Gastroesophageal sphincter (tissue), 3 donors: ENCODE measurements at regions not wholly inside any gene's neighbourhood (a gene's known extent, or its start where the extent isn't known, plus 50 kb on each side); places are given as distances from the start of the nearest gene placed in this dataset.

Experiments used
- CTCF ChIP-seq, 4 experiments: fragments of 200-600 bp in 2 of 4; fragments of 450-650 bp in 2 of 4; sonication (generic) in 1 of 4; IDR thresholded peaks; one replicate each; pipeline ENCODE4 v1.5.1; 2017 to 2019; ENCODE audit warnings: antibody characterized with exemption in 4 of 4, mild to moderate bottlenecking in 2 of 4, moderate library complexity in 2 of 4
- EP300 ChIP-seq: sonication (generic); formaldehyde crosslinking; IDR thresholded peaks from one replicate; pipeline ENCODE4 v1.6.1; 2017; ENCODE audit warnings: antibody characterized with exemption, mild to moderate bottlenecking
- POLR2A ChIP-seq, 2 donors: fragments of 450-650 bp; IDR thresholded peaks; one replicate each; pipeline ENCODE4 v1.6.1; 2017; ENCODE audit warnings: antibody characterized with exemption in 2 of 2, mild to moderate bottlenecking in 2 of 2, moderate library complexity in 1 of 2
- POLR2AphosphoS5 ChIP-seq: sonication (generic); formaldehyde crosslinking; IDR thresholded peaks from one replicate; pipeline ENCODE4 v1.6.1; 2017; ENCODE audit warnings: antibody characterized with exemption

- TF ChIP-seq CTCF (IDR thresholded peaks at IDR 0.05) (no peak), EP300 (no peak), POLR2A (IDR thresholded peaks at IDR 0.05) (no peak), POLR2AphosphoS5 (no peak)
Measured at GRCh38 chr2:104648376-104648775, 205.5 kb upstream of the POU3F3 start.
